ENCODE measurements at regions not wholly inside any gene's neighbourhood (a gene's known extent, or its start where the extent isn't known, plus 50 kb on each side); places are given as distances from the start of the nearest gene placed in this dataset.

DNA sequence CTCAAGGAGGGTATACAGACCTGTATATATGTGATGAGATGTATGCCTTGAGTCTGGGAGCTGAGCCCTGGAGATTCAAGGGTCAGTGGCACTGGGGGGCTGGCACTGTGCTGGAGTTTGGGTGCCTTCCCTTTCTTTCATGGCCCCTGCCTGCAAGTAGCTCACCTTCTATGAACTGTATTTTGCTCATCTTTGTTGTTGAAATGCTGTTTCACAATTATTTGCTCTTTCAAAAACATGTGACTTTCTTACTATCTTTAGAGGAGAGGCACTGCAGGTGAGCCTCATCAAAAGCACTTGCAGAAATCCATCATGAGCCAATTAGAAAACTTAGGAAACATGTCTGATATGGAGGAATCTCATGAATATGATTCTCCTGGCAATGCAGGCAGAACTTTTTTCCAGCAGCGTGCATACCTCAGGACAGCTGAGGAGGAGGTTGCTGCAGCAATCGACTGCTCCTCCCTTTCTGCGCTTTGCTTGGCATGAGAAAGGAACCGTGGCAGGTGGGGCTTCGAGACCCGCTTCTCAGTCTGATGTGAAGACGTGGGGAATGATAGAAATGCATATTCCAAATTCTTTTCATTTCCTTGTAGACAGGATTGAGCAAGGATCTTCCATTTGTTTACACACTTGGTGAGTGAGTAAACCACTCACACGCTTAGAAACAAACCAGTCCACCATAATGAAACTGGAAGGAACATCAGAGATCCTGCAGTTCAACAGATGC is 178.4 kb upstream of the E2F8 start:
- TF ChIP-seq, protein P1, sequence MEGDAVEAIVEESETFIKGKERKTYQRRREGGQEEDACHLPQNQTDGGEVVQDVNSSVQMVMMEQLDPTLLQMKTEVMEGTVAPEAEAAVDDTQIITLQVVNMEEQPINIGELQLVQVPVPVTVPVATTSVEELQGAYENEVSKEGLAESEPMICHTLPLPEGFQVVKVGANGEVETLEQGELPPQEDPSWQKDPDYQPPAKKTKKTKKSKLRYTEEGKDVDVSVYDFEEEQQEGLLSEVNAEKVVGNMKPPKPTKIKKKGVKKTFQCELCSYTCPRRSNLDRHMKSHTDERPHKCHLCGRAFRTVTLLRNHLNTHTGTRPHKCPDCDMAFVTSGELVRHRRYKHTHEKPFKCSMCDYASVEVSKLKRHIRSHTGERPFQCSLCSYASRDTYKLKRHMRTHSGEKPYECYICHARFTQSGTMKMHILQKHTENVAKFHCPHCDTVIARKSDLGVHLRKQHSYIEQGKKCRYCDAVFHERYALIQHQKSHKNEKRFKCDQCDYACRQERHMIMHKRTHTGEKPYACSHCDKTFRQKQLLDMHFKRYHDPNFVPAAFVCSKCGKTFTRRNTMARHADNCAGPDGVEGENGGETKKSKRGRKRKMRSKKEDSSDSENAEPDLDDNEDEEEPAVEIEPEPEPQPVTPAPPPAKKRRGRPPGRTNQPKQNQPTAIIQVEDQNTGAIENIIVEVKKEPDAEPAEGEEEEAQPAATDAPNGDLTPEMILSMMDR (IDR thresholded peaks at IDR 0.05): no peak
- TF ChIP-seq POLR2A (IDR thresholded peaks at IDR 0.05): no peak
